SH-SY5Y (cell line): ENCODE measurements at regions not wholly inside any gene's neighbourhood (a gene's known extent, or its start where the extent isn't known, plus 50 kb on each side); places are given as distances from the start of the nearest gene placed in this dataset.

Source experiments
- GATA2 ChIP-seq: IDR thresholded peaks from 2 replicates; pipeline ENCODE4 v1.6.1; 2011; ENCODE audit warnings: mild to moderate bottlenecking, low read depth, low read length
- GATA3 ChIP-seq: IDR thresholded peaks from 2 replicates; pipeline ENCODE4 v1.6.1; 2011; ENCODE audit warnings: low read depth, mild to moderate bottlenecking, low read length, moderate library complexity

GRCh38 chr11:23398052-23398451 lies 537.8 kb upstream of the CCDC179 start:
- TF ChIP-seq GATA3 (no peak), GATA2 (no peak)
